ENCODE measurements at regions not wholly inside any gene's neighbourhood (a gene's known extent, or its start where the extent isn't known, plus 50 kb on each side); places are given as distances from the start of the nearest gene placed in this dataset.

DNA sequence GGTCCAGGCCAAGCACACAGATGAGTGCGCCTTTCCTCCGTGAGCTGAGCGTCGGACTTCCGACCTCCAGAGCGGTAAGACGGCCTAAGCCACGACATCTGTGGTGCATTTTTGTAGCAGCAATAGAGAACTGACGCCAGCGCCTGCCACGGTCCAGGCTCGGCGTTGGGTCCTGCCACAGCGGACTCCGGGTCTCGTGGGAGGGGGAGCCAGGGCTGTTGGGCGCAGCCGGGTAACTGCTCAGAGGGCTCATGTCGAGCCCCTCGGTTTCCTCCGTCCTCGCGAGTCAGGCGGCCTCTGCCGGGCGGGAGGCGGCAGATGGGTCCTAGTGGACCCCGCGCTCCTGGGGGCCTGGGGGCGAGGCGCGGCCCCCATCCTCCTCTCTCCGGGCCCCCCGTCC, 216.1 kb downstream of the QKI start:
- no peak for DNase-seq

DNA sequence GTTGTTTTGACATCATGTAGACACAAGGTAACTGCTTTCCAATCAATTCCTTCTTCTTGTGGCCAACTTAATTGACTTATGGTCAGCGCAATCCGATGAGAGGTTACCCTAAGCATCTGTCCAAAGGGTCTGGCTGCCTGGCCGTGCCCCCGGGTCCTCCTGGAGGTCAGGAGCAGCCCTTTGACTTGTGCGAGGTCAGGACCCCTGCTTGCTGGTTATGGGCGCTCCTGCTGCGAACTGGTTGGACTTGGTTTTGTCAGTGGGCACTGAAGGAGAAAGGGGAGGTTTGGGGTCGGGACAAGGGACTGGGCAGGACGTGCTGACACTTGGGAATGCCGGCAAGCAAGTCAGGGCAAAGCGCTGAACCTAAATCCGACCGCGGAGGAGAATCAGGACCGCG, 215.6 kb downstream of the QKI start:
- DNase-seq = no peak
